Glomerular endothelial cell (primary cell): ENCODE measurements at regions not wholly inside any gene's neighbourhood (a gene's known extent, or its start where the extent isn't known, plus 50 kb on each side); places are given as distances from the start of the nearest gene placed in this dataset.

Source experiments
- DNase-seq: peaks from one replicate; pipeline ENCODE4 v3.0.0-alpha.2; 2011; ENCODE audit warnings: low read depth, low spot score; ENCODE audit errors: extremely low read depth

- DNase-seq, result no peak
Observed at GRCh38 chr12:34188974-34189373, 166.7 kb downstream of the ALG10 start.

GRCh38 chr12:34190054-34190453 lies 167.8 kb downstream of the ALG10 start:
- no peak for DNase-seq

GRCh38 chr12:34198924-34199323 lies 176.6 kb downstream of the ALG10 start:
- no peak for DNase-seq

- no peak for DNase-seq
Observed at GRCh38 chr12:34203866-34204620, 181.7 kb downstream of the ALG10 start.

- DNase-seq, result no peak
Observed at GRCh38 chr12:34204830-34205285, 182.6 kb downstream of the ALG10 start.

- no peak for DNase-seq
Observed at GRCh38 chr12:34205401-34205800, 183.1 kb downstream of the ALG10 start.

- DNase-seq, result no peak
Observed at GRCh38 chr12:34206061-34206785, 183.9 kb downstream of the ALG10 start.

- DNase-seq, result no peak
Observed at GRCh38 chr12:34207858-34208257, 185.6 kb downstream of the ALG10 start.

GRCh38 chr12:34208331-34209258 lies 186.3 kb downstream of the ALG10 start:
- no peak for DNase-seq

- DNase-seq, result no peak
Observed at GRCh38 chr12:34209259-34209835, 187.1 kb downstream of the ALG10 start.

GRCh38 chr12:34210183-34210582 lies 187.9 kb downstream of the ALG10 start:
- DNase-seq, result no peak

- no peak for DNase-seq
Observed at GRCh38 chr12:34210689-34211530, 188.6 kb downstream of the ALG10 start.

- no peak for DNase-seq
Observed at GRCh38 chr12:34212651-34213050, 190.4 kb downstream of the ALG10 start.

- no peak for DNase-seq
Observed at GRCh38 chr12:34214011-34214410, 191.7 kb downstream of the ALG10 start.

- DNase-seq, result no peak
Observed at GRCh38 chr12:34215213-34215892, 193.1 kb downstream of the ALG10 start.

GRCh38 chr12:34215893-34216285 lies 193.6 kb downstream of the ALG10 start:
- DNase-seq, result no peak

- DNase-seq, result no peak
Observed at GRCh38 chr12:34217660-34218059, 195.4 kb downstream of the ALG10 start.

GRCh38 chr12:34218193-34219045 lies 196.1 kb downstream of the ALG10 start:
- DNase-seq, result peak; percentile 29
